ENCODE measurements at regions not wholly inside any gene's neighbourhood (a gene's known extent, or its start where the extent isn't known, plus 50 kb on each side); places are given as distances from the start of the nearest gene placed in this dataset.

DNA sequence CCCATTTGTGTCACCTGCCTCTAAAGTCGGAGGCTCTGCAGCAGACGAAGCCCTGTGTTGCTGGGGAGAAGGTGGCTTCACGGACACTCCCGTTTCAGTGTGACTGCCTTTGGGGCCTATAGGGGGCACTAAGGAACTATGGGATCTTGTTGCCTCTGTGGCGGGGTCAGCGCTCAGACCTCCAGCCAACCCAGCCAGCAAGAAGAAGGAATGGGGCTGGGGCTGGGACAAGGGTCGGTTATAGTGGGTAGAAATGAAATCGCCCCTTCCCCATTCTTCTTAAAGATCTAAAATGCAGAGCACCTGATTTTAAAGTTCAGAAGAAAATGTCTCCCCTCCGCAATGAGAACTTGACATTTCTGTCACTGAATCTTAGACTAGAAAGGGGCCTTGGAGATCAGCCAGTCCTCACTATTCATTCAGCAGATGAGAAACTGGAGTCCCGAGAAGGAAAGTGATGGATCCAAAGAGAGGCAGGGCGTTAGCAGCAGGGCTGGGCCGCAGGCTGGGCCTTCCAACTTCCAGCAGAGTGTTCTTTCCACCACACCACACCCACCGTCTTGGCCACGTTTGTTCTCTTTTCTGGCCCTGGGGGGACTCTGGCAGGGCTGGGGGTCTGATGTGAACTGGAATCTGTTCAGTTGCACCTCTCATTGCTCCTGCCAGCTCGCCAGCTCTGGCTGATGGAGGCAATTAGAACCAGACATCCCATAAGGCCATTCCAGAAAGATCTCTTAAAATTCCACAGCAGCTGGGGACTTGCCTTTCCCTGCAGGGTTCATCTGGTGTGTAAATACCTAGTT lies 195.4 kb downstream of the OPA1 start:
- H3K9me2 ChIP-seq (ENCODE audit: insufficient read depth), result 0 out of 2 replicates have a peak, but pooled peaks cover 3% of the 10 kb centered on the region
- H3K36me3 Mint-ChIP-seq (ENCODE audit: low read depth), result peaks cover 5% of the 10 kb centered on the region; the same call in 1 of the 3 replicates
- H3K9me3 Mint-ChIP-seq, result no peaks in the 10 kb centered on the region; the same call in 2 of the 3 replicates
- H3K4me1 Mint-ChIP-seq, result peaks cover 55% of the 10 kb centered on the region
- H3K79me2 ChIP-seq (replicated peaks; ENCODE audit: insufficient read depth), result no peaks in the 10 kb centered on the region
- no peak overlapping the region for H3K27ac Mint-ChIP-seq
- no peak overlapping the region for H3K4me3 ChIP-seq
- H3K4me3 Mint-ChIP-seq, result no peak overlapping the region
- H3K27me3 ChIP-seq (ENCODE audit: insufficient read depth), result no peaks in the 10 kb centered on the region; the same call in 1 of the 2 replicates
- H3F3A ChIP-seq (replicated peaks; ENCODE audit: low read depth), result 0 out of 2 replicates have a peak, but pooled peaks cover 3% of the 10 kb centered on the region
- no peaks in the 10 kb centered on the region for H3K36me3 ChIP-seq (ENCODE audit: insufficient read depth)
- peak; percentile 88 for DNase-seq (ENCODE audit: low spot score)
- H2AFZ ChIP-seq, result peak overlapping the region; percentile 2
- H3K27ac ChIP-seq (ENCODE audit: low read depth), result no peak overlapping the region
- H3K27me3 Mint-ChIP-seq (ENCODE audit: insufficient read depth, low read depth, poor library complexity), result peaks cover 15% of the 10 kb centered on the region
- H4K20me1 ChIP-seq (replicated peaks; ENCODE audit: insufficient read depth), result no peaks in the 10 kb centered on the region
- peak; percentile 97 for ATAC-seq
- H3K4me2 ChIP-seq, result no peak overlapping the region
- H3K4me1 ChIP-seq (ENCODE audit: insufficient read depth), result peaks cover 26% of the 10 kb centered on the region
- no peak for TF ChIP-seq NANOG (IDR thresholded peaks at IDR 0.05; ENCODE audit: borderline replicate concordance)
- TF ChIP-seq POLR2AphosphoS5 (IDR thresholded peaks at IDR 0.05; ENCODE audit: low read depth), result no peak
- TF ChIP-seq ETS1 (IDR thresholded peaks at IDR 0.05), result no peak
- TF ChIP-seq STAT1 (IDR thresholded peaks at IDR 0.05; ENCODE audit: unreplicated experiment), result no peak
- TF ChIP-seq EZH2 (IDR thresholded peaks at IDR 0.05; ENCODE audit: low read depth, unreplicated experiment), result no peak
- TF ChIP-seq, protein P1, sequence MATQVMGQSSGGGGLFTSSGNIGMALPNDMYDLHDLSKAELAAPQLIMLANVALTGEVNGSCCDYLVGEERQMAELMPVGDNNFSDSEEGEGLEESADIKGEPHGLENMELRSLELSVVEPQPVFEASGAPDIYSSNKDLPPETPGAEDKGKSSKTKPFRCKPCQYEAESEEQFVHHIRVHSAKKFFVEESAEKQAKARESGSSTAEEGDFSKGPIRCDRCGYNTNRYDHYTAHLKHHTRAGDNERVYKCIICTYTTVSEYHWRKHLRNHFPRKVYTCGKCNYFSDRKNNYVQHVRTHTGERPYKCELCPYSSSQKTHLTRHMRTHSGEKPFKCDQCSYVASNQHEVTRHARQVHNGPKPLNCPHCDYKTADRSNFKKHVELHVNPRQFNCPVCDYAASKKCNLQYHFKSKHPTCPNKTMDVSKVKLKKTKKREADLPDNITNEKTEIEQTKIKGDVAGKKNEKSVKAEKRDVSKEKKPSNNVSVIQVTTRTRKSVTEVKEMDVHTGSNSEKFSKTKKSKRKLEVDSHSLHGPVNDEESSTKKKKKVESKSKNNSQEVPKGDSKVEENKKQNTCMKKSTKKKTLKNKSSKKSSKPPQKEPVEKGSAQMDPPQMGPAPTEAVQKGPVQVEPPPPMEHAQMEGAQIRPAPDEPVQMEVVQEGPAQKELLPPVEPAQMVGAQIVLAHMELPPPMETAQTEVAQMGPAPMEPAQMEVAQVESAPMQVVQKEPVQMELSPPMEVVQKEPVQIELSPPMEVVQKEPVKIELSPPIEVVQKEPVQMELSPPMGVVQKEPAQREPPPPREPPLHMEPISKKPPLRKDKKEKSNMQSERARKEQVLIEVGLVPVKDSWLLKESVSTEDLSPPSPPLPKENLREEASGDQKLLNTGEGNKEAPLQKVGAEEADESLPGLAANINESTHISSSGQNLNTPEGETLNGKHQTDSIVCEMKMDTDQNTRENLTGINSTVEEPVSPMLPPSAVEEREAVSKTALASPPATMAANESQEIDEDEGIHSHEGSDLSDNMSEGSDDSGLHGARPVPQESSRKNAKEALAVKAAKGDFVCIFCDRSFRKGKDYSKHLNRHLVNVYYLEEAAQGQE (IDR thresholded peaks at IDR 0.05; ENCODE audit: unreplicated experiment), result no peak
- no peak for TF ChIP-seq JUNB (IDR thresholded peaks at IDR 0.05; ENCODE audit: unreplicated experiment)
- no peak for TF ChIP-seq CREB1 (CRISPR knock-in tag; IDR thresholded peaks at IDR 0.05; ENCODE audit: low read depth)
- TF ChIP-seq, protein P2, sequence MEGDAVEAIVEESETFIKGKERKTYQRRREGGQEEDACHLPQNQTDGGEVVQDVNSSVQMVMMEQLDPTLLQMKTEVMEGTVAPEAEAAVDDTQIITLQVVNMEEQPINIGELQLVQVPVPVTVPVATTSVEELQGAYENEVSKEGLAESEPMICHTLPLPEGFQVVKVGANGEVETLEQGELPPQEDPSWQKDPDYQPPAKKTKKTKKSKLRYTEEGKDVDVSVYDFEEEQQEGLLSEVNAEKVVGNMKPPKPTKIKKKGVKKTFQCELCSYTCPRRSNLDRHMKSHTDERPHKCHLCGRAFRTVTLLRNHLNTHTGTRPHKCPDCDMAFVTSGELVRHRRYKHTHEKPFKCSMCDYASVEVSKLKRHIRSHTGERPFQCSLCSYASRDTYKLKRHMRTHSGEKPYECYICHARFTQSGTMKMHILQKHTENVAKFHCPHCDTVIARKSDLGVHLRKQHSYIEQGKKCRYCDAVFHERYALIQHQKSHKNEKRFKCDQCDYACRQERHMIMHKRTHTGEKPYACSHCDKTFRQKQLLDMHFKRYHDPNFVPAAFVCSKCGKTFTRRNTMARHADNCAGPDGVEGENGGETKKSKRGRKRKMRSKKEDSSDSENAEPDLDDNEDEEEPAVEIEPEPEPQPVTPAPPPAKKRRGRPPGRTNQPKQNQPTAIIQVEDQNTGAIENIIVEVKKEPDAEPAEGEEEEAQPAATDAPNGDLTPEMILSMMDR (conservative IDR thresholded peaks at IDR 0.05; ENCODE audit: low read depth in 2 of 2), result peak; percentile 85 to 94
